ENCODE measurements at regions not wholly inside any gene's neighbourhood (a gene's known extent, or its start where the extent isn't known, plus 50 kb on each side); places are given as distances from the start of the nearest gene placed in this dataset.

DNA sequence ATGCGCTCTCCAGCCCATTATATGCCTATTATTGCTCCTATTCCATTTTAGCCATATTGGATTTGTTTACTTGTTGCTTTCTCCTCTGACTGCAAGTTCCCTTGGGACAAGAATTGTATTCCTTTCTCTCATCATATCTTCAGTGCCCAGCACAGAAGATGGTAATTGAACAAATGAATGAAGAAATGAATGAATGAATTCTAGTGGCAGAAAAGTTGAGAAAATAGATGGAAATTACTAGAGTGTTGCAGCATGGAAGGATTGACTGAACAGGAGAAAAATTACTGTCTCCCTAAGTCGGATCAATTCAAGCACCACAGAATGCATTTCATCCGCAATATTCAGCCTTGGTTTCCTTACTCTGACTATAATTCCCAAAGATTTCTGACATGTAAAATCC is 1243.2 kb downstream of the SORCS1 start:
- no peaks in the 10 kb centered on the region for H3K79me2 ChIP-seq (ENCODE audit: control insufficient read depth, insufficient read depth, low read length)
- POLR2A ChIA-PET = no interaction called here
- no peaks in the 10 kb centered on the region for H3K4me1 Mint-ChIP-seq
- H3K4me3 Mint-ChIP-seq = no peak overlapping the region
- peaks cover 0 to 9% (median 0%) of the 10 kb centered on the region in 3 donors for H3K9me3 ChIP-seq (ENCODE audit: control extremely low read depth in 1 of 3, control insufficient read depth in 2 of 3, insufficient read depth in 1 of 3, low read length in 2 of 3)
- no peaks in the 10 kb centered on the region for H3K27me3 ChIP-seq (replicated peaks in 1 of 4; ENCODE audit: control extremely low read depth in 1 of 4, control insufficient read depth in 3 of 4, insufficient read depth in 4 of 4, low read length in 3 of 4)
- H3K36me3 ChIP-seq (replicated peaks in 1 of 2; ENCODE audit: control extremely low read depth in 1 of 2, control insufficient read depth in 1 of 2, extremely low read depth in 1 of 2, insufficient read depth in 2 of 2, low read length in 1 of 2) = no peaks in the 10 kb centered on the region
- H2AFZ ChIP-seq (ENCODE audit: insufficient read depth, low read depth, low read length, poor library complexity, severe bottlenecking) = no peak overlapping the region
- H3K4me2 ChIP-seq (replicated peaks; ENCODE audit: low read depth, low read length, poor library complexity, severe bottlenecking) = no peak overlapping the region
- 100% methylated on average over 1 of the region's 3 CpGs for WGBS (ENCODE audit: insufficient coverage)
- no peaks in the 10 kb centered on the region for H3K27me3 Mint-ChIP-seq
- H3K9me3 Mint-ChIP-seq (ENCODE audit: insufficient read depth) = peaks cover 8% of the 10 kb centered on the region
- TF ChIP-seq EZH2 (IDR thresholded peaks at IDR 0.05; ENCODE audit: borderline replicate concordance, insufficient read depth, low read depth, low read length, poor library complexity, severe bottlenecking) = no peak
- TF ChIP-seq, protein P1, sequence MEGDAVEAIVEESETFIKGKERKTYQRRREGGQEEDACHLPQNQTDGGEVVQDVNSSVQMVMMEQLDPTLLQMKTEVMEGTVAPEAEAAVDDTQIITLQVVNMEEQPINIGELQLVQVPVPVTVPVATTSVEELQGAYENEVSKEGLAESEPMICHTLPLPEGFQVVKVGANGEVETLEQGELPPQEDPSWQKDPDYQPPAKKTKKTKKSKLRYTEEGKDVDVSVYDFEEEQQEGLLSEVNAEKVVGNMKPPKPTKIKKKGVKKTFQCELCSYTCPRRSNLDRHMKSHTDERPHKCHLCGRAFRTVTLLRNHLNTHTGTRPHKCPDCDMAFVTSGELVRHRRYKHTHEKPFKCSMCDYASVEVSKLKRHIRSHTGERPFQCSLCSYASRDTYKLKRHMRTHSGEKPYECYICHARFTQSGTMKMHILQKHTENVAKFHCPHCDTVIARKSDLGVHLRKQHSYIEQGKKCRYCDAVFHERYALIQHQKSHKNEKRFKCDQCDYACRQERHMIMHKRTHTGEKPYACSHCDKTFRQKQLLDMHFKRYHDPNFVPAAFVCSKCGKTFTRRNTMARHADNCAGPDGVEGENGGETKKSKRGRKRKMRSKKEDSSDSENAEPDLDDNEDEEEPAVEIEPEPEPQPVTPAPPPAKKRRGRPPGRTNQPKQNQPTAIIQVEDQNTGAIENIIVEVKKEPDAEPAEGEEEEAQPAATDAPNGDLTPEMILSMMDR (IDR thresholded peaks at IDR 0.05) = no peak
- CTCF ChIA-PET = no interaction called here
- no peak overlapping the region for H3K27ac ChIP-seq (ENCODE audit: low read length in 2 of 2)
- no peak overlapping the region for H3K9ac ChIP-seq (ENCODE audit: low read length)
- intact Hi-C loops (cut with micrococcal nuclease) = no loop called here
- H3K4me3 ChIP-seq (ENCODE audit: control extremely low read depth in 1 of 5, extremely low read depth in 1 of 5, insufficient read depth in 1 of 5, low read depth in 2 of 5, low read length in 4 of 5) = no peak overlapping the region
- no peaks in the 10 kb centered on the region for H4K20me1 ChIP-seq (ENCODE audit: control insufficient read depth, insufficient read depth, low read length, poor library complexity, severe bottlenecking)
- DNase-seq (no peak), ATAC-seq (ENCODE audit: low read depth) (no peak)
- no peak overlapping the region for H3K27ac Mint-ChIP-seq
- H3K4me1 ChIP-seq (ENCODE audit: control insufficient read depth in 2 of 2, insufficient read depth in 2 of 2, low read length in 2 of 2) = no peaks in the 10 kb centered on the region

DNA sequence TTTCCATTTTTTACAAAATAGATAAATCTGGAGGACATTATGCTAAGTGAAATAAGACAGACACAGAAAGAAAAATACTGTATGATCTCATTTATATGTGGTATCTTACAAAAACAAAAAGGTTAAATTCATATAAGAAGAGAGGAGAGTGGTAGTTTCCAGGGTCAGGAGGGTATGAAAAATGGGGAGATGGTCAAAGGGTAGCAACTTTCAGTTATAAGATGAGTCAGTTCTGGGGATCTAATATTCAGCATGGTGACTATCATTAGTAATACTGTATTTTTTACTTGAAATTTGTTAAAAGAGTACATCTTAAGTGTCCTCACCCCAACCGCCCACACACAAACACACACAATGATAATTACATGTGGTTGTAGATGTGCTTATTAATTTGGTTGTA is 1250.1 kb downstream of the SORCS1 start:
- Mint-ChIP-seq H3K27ac (no peak overlapping the region), H3K9me3 (ENCODE audit: insufficient read depth) (peaks cover 5% of the 10 kb centered on the region), H3K27me3 (no peaks in the 10 kb centered on the region), H3K4me3 (no peak overlapping the region), H3K4me1 (no peaks in the 10 kb centered on the region)
- ChIA-PET CTCF (no interaction called here), POLR2A (no interaction called here)
- H3K27me3 ChIP-seq (replicated peaks in 1 of 4; ENCODE audit: control extremely low read depth in 1 of 4, control insufficient read depth in 3 of 4, insufficient read depth in 4 of 4, low read length in 3 of 4) = no peaks in the 10 kb centered on the region
- H3K4me3 ChIP-seq (ENCODE audit: control extremely low read depth in 1 of 5, extremely low read depth in 1 of 5, insufficient read depth in 1 of 5, low read depth in 2 of 5, low read length in 4 of 5) = no peak overlapping the region
- no peak for TF ChIP-seq EZH2 (IDR thresholded peaks at IDR 0.05; ENCODE audit: borderline replicate concordance, insufficient read depth, low read depth, low read length, poor library complexity, severe bottlenecking)
- TF ChIP-seq, protein P1 (IDR thresholded peaks at IDR 0.05) = no peak
- H3K79me2 ChIP-seq (ENCODE audit: control insufficient read depth, insufficient read depth, low read length) = no peaks in the 10 kb centered on the region
- intact Hi-C loops (cut with micrococcal nuclease) = no loop called here
- ATAC-seq (ENCODE audit: low read depth) = no peak
- DNase-seq = no peak
- H4K20me1 ChIP-seq (ENCODE audit: control insufficient read depth, insufficient read depth, low read length, poor library complexity, severe bottlenecking) = no peaks in the 10 kb centered on the region
- no peak overlapping the region for H3K4me2 ChIP-seq (replicated peaks; ENCODE audit: low read depth, low read length, poor library complexity, severe bottlenecking)
- no peak overlapping the region for H2AFZ ChIP-seq (ENCODE audit: insufficient read depth, low read depth, low read length, poor library complexity, severe bottlenecking)
- no CpG with 5 or more reads among the region's 1 CpG for WGBS (ENCODE audit: insufficient coverage)
- no peaks in the 10 kb centered on the region for H3K36me3 ChIP-seq (replicated peaks in 1 of 2; ENCODE audit: control extremely low read depth in 1 of 2, control insufficient read depth in 1 of 2, extremely low read depth in 1 of 2, insufficient read depth in 2 of 2, low read length in 1 of 2)
- H3K9me3 ChIP-seq (ENCODE audit: control extremely low read depth in 1 of 3, control insufficient read depth in 2 of 3, insufficient read depth in 1 of 3, low read length in 2 of 3) = peaks cover 0 to 4% (median 0%) of the 10 kb centered on the region in 3 donors
- no peak overlapping the region for H3K9ac ChIP-seq (ENCODE audit: low read length)
- H3K27ac ChIP-seq (ENCODE audit: low read length in 2 of 2) = no peak overlapping the region
- H3K4me1 ChIP-seq (ENCODE audit: control insufficient read depth in 2 of 2, insufficient read depth in 2 of 2, low read length in 2 of 2) = no peaks in the 10 kb centered on the region

Measured in B cell (primary cell).